Panc1 (cell line): ENCODE measurements at regions not wholly inside any gene's neighbourhood (a gene's known extent, or its start where the extent isn't known, plus 50 kb on each side); places are given as distances from the start of the nearest gene placed in this dataset.

Source experiments
- POLR2AphosphoS5 ChIP-seq: IDR thresholded peaks from 2 replicates; pipeline ENCODE4 v1.6.1; 2012; ENCODE audit warnings: mild to moderate bottlenecking, low read depth, low read length, moderate library complexity
- TCF7L2 ChIP-seq: IDR thresholded peaks from 2 replicates; pipeline ENCODE4 v1.6.1; 2011; ENCODE audit warnings: mild to moderate bottlenecking, low read depth, low read length, inconsistent platforms
- TF ChIP-seq, protein P1 (sequence below): fragments of 450-650 bp; IDR thresholded peaks from 2 replicates; pipeline ENCODE4 v1.5.1; 2017; ENCODE audit warnings: mild to moderate bottlenecking

GRCh38 chr6:18733921-18734550 is 346.9 kb downstream of the RNF144B start:
- TF ChIP-seq, protein P1, sequence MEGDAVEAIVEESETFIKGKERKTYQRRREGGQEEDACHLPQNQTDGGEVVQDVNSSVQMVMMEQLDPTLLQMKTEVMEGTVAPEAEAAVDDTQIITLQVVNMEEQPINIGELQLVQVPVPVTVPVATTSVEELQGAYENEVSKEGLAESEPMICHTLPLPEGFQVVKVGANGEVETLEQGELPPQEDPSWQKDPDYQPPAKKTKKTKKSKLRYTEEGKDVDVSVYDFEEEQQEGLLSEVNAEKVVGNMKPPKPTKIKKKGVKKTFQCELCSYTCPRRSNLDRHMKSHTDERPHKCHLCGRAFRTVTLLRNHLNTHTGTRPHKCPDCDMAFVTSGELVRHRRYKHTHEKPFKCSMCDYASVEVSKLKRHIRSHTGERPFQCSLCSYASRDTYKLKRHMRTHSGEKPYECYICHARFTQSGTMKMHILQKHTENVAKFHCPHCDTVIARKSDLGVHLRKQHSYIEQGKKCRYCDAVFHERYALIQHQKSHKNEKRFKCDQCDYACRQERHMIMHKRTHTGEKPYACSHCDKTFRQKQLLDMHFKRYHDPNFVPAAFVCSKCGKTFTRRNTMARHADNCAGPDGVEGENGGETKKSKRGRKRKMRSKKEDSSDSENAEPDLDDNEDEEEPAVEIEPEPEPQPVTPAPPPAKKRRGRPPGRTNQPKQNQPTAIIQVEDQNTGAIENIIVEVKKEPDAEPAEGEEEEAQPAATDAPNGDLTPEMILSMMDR = no peak
- no peak for TF ChIP-seq POLR2AphosphoS5
- no peak for TF ChIP-seq TCF7L2
